ENCODE measurements at regions not wholly inside any gene's neighbourhood (a gene's known extent, or its start where the extent isn't known, plus 50 kb on each side); places are given as distances from the start of the nearest gene placed in this dataset.

DNA sequence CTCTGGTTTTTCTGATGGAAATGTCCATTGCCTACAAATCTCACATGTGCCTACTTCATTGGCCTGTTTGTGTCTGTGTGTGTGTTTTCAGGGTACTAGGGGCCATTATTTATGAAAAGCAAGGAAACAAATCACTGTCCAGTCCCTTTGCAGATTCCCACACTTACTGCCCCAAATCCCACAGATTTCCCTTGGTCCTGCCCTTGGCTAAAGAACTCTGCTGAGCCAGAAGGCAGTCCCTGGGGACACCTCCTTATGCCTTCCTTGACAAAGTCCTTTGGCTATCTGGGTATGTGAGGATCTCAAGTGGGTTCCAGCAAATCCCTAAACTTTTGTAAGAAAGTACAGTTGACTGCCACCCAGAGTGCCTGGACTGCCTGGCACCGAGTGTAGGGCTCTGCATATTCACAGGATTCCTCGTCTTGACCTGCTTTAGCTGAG lies 388.1 kb downstream of the BCAT1 start:
- TF ChIP-seq, protein P1, sequence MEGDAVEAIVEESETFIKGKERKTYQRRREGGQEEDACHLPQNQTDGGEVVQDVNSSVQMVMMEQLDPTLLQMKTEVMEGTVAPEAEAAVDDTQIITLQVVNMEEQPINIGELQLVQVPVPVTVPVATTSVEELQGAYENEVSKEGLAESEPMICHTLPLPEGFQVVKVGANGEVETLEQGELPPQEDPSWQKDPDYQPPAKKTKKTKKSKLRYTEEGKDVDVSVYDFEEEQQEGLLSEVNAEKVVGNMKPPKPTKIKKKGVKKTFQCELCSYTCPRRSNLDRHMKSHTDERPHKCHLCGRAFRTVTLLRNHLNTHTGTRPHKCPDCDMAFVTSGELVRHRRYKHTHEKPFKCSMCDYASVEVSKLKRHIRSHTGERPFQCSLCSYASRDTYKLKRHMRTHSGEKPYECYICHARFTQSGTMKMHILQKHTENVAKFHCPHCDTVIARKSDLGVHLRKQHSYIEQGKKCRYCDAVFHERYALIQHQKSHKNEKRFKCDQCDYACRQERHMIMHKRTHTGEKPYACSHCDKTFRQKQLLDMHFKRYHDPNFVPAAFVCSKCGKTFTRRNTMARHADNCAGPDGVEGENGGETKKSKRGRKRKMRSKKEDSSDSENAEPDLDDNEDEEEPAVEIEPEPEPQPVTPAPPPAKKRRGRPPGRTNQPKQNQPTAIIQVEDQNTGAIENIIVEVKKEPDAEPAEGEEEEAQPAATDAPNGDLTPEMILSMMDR (IDR thresholded peaks at IDR 0.05): no peak
- no peak for TF ChIP-seq POLR2A (IDR thresholded peaks at IDR 0.05)
